ENCODE measurements at regions not wholly inside any gene's neighbourhood (a gene's known extent, or its start where the extent isn't known, plus 50 kb on each side); places are given as distances from the start of the nearest gene placed in this dataset.

DNA sequence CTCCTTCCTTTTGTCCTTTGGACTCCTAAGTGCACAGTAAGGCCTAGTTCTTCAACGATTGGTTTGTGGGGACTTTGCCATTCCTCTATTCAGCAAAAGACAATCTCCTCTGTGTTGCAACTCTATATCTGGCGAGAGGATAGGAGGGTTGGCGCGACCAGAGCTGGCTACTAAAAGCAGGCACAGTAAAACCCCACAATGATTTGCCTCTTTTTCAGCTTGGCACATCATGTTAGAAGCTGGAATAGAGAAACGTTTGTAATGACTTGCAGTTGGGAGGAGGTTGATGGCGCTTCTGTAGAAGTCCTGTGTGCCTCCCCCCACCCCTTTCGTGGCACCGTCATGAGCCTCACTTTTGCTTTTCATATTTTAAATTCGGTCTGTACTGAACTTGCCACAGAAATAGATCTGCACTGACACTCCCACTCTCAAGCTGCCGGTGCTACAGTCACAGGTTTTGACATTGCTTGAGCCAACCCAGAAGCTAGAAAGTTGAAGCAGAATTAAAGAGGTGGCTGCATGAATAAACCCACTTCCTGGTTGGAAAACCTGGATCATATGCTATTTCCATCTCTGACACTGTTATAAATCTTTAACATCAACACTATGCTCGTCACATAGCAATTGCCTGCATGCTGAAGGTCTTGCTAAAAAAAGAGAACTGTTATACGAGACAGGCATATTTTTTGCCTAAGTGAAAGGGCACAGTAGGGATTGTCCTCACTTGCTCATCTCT, 315.3 kb upstream of the PRICKLE1 start:
- ChIA-PET CTCF (no interaction called here), POLR2A (no interaction called here)
- Mint-ChIP-seq H3K27ac (no peak overlapping the region), H3K4me1 (no peaks in the 10 kb centered on the region), H3K36me3 (peaks cover 4% of the 10 kb centered on the region), H3K4me3 (no peak overlapping the region), H3K27me3 (ENCODE audit: low read depth) (no peaks in the 10 kb centered on the region), H3K9me3 (peaks cover 16% of the 10 kb centered on the region)
- TF ChIP-seq, protein P1, sequence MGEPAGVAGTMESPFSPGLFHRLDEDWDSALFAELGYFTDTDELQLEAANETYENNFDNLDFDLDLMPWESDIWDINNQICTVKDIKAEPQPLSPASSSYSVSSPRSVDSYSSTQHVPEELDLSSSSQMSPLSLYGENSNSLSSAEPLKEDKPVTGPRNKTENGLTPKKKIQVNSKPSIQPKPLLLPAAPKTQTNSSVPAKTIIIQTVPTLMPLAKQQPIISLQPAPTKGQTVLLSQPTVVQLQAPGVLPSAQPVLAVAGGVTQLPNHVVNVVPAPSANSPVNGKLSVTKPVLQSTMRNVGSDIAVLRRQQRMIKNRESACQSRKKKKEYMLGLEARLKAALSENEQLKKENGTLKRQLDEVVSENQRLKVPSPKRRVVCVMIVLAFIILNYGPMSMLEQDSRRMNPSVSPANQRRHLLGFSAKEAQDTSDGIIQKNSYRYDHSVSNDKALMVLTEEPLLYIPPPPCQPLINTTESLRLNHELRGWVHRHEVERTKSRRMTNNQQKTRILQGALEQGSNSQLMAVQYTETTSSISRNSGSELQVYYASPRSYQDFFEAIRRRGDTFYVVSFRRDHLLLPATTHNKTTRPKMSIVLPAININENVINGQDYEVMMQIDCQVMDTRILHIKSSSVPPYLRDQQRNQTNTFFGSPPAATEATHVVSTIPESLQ (CRISPR knock-in tag; IDR thresholded peaks at IDR 0.05), result no peak
- TF ChIP-seq, protein P2, sequence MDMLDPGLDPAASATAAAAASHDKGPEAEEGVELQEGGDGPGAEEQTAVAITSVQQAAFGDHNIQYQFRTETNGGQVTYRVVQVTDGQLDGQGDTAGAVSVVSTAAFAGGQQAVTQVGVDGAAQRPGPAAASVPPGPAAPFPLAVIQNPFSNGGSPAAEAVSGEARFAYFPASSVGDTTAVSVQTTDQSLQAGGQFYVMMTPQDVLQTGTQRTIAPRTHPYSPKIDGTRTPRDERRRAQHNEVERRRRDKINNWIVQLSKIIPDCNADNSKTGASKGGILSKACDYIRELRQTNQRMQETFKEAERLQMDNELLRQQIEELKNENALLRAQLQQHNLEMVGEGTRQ (CRISPR knock-in tag; IDR thresholded peaks at IDR 0.05), result no peak
- TF ChIP-seq MYBL2 (CRISPR knock-in tag; IDR thresholded peaks at IDR 0.05), result no peak
- TF ChIP-seq RELA (CRISPR knock-in tag; IDR thresholded peaks at IDR 0.05; ENCODE audit: borderline replicate concordance), result no peak
- TF ChIP-seq ZNF317 (CRISPR knock-in tag; IDR thresholded peaks at IDR 0.05; ENCODE audit: borderline replicate concordance, low read depth), result no peak
- TF ChIP-seq ZNF121 (CRISPR knock-in tag; IDR thresholded peaks at IDR 0.05), result no peak
- TF ChIP-seq GABPB1 (CRISPR knock-in tag; IDR thresholded peaks at IDR 0.05), result no peak
- no peak for TF ChIP-seq ATF1 (CRISPR knock-in tag; IDR thresholded peaks at IDR 0.05)
- no peak for TF ChIP-seq SMAD3 (CRISPR knock-in tag; IDR thresholded peaks at IDR 0.05; ENCODE audit: borderline replicate concordance)
- TF ChIP-seq GTF2I (CRISPR knock-in tag; conservative IDR thresholded peaks at IDR 0.05), result no peak
- ATAC-seq (no peak), DNase-seq (ENCODE audit: low spot score) (no peak)

DNA sequence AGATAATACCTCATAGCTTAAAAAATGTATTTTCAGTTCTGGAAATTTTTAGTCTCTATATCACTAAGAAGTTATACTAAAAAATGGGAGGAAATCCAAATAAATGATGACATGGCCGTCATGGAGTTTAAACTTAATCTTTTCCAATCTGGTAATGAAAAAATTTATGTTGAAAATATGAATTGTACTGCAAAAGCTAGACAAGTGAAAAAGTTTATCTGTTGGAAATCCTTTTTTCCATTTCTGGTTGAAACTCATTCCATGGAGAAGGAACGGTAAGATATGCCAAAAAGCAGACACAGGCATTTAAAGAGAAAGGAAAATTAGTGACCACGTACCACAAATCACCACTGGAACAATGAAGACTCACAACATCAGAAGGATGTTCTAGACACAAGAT, 314.2 kb upstream of the PRICKLE1 start:
- ChIA-PET POLR2A (interaction anchor here (0.6 kb wide), 2 partner anchors 82 to 301 kb away, joined by 3 to 5 read pairs; no protein-coding TSS in a partner anchor), CTCF (no interaction called here)
- H3K4me1 Mint-ChIP-seq, result peaks cover 6% of the 10 kb centered on the region; the same call in 1 of the 2 replicates
- no peak for ATAC-seq
- H3K36me3 Mint-ChIP-seq, result peaks cover 4% of the 10 kb centered on the region
- H3K4me3 Mint-ChIP-seq, result no peak overlapping the region
- H3K27ac Mint-ChIP-seq, result no peak overlapping the region
- H3K27me3 Mint-ChIP-seq (ENCODE audit: low read depth), result no peaks in the 10 kb centered on the region
- DNase-seq (ENCODE audit: low spot score), result no peak
- peaks cover 16% of the 10 kb centered on the region for H3K9me3 Mint-ChIP-seq
- TF ChIP-seq, protein P3, sequence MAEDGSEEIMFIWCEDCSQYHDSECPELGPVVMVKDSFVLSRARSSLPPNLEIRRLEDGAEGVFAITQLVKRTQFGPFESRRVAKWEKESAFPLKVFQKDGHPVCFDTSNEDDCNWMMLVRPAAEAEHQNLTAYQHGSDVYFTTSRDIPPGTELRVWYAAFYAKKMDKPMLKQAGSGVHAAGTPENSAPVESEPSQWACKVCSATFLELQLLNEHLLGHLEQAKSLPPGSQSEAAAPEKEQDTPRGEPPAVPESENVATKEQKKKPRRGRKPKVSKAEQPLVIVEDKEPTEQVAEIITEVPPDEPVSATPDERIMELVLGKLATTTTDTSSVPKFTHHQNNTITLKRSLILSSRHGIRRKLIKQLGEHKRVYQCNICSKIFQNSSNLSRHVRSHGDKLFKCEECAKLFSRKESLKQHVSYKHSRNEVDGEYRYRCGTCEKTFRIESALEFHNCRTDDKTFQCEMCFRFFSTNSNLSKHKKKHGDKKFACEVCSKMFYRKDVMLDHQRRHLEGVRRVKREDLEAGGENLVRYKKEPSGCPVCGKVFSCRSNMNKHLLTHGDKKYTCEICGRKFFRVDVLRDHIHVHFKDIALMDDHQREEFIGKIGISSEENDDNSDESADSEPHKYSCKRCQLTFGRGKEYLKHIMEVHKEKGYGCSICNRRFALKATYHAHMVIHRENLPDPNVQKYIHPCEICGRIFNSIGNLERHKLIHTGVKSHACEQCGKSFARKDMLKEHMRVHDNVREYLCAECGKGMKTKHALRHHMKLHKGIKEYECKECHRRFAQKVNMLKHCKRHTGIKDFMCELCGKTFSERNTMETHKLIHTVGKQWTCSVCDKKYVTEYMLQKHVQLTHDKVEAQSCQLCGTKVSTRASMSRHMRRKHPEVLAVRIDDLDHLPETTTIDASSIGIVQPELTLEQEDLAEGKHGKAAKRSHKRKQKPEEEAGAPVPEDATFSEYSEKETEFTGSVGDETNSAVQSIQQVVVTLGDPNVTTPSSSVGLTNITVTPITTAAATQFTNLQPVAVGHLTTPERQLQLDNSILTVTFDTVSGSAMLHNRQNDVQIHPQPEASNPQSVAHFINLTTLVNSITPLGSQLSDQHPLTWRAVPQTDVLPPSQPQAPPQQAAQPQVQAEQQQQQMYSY (CRISPR knock-in tag; IDR thresholded peaks at IDR 0.05), result no peak
- TF ChIP-seq TEAD4 (CRISPR knock-in tag; IDR thresholded peaks at IDR 0.05) (no peak), RORB (CRISPR knock-in tag; IDR thresholded peaks at IDR 0.05) (no peak), ZNF671 (CRISPR knock-in tag; IDR thresholded peaks at IDR 0.05) (no peak), SMAD3 (CRISPR knock-in tag; IDR thresholded peaks at IDR 0.05; ENCODE audit: borderline replicate concordance) (no peak), NFATC4 (CRISPR knock-in tag; IDR thresholded peaks at IDR 0.05) (no peak), HMGA2 (CRISPR knock-in tag; IDR thresholded peaks at IDR 0.05) (no peak), GRHL2 (CRISPR knock-in tag; IDR thresholded peaks at IDR 0.05; ENCODE audit: insufficient replicate concordance, severe bottlenecking) (no peak)
- TF ChIP-seq, protein P4, sequence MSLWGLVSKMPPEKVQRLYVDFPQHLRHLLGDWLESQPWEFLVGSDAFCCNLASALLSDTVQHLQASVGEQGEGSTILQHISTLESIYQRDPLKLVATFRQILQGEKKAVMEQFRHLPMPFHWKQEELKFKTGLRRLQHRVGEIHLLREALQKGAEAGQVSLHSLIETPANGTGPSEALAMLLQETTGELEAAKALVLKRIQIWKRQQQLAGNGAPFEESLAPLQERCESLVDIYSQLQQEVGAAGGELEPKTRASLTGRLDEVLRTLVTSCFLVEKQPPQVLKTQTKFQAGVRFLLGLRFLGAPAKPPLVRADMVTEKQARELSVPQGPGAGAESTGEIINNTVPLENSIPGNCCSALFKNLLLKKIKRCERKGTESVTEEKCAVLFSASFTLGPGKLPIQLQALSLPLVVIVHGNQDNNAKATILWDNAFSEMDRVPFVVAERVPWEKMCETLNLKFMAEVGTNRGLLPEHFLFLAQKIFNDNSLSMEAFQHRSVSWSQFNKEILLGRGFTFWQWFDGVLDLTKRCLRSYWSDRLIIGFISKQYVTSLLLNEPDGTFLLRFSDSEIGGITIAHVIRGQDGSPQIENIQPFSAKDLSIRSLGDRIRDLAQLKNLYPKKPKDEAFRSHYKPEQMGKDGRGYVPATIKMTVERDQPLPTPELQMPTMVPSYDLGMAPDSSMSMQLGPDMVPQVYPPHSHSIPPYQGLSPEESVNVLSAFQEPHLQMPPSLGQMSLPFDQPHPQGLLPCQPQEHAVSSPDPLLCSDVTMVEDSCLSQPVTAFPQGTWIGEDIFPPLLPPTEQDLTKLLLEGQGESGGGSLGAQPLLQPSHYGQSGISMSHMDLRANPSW (CRISPR knock-in tag; conservative IDR thresholded peaks at IDR 0.05; ENCODE audit: low read depth), result no peak
- TF ChIP-seq, protein P5, sequence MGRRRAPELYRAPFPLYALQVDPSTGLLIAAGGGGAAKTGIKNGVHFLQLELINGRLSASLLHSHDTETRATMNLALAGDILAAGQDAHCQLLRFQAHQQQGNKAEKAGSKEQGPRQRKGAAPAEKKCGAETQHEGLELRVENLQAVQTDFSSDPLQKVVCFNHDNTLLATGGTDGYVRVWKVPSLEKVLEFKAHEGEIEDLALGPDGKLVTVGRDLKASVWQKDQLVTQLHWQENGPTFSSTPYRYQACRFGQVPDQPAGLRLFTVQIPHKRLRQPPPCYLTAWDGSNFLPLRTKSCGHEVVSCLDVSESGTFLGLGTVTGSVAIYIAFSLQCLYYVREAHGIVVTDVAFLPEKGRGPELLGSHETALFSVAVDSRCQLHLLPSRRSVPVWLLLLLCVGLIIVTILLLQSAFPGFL (CRISPR knock-in tag; IDR thresholded peaks at IDR 0.05; ENCODE audit: borderline replicate concordance), result no peak
- TF ChIP-seq, protein P6, sequence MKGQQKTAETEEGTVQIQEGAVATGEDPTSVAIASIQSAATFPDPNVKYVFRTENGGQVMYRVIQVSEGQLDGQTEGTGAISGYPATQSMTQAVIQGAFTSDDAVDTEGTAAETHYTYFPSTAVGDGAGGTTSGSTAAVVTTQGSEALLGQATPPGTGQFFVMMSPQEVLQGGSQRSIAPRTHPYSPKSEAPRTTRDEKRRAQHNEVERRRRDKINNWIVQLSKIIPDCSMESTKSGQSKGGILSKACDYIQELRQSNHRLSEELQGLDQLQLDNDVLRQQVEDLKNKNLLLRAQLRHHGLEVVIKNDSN (CRISPR knock-in tag; IDR thresholded peaks at IDR 0.05), result no peak
- TF ChIP-seq, protein P7, sequence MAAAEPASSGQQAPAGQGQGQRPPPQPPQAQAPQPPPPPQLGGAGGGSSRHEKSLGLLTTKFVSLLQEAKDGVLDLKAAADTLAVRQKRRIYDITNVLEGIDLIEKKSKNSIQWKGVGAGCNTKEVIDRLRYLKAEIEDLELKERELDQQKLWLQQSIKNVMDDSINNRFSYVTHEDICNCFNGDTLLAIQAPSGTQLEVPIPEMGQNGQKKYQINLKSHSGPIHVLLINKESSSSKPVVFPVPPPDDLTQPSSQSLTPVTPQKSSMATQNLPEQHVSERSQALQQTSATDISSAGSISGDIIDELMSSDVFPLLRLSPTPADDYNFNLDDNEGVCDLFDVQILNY (CRISPR knock-in tag; IDR thresholded peaks at IDR 0.05), result no peak

All from WTC11 (cell line).